AG04450 (cell line): ENCODE measurements at regions not wholly inside any gene's neighbourhood (a gene's known extent, or its start where the extent isn't known, plus 50 kb on each side); places are given as distances from the start of the nearest gene placed in this dataset.

Experiments used
- CTCF ChIA-PET: fragments of 300-600, 350-600 bp; formaldehyde crosslinking; extraction: SDS; loops from one replicate; lab custom pipeline; 2022; ENCODE audit warnings: antibody characterized with exemption, inconsistent platforms; lab: Charles Lee
- POLR2A ChIA-PET: fragments of 350-600 bp; formaldehyde crosslinking; extraction: SDS; loops from one replicate; lab custom pipeline; 2021; ENCODE audit warnings: antibody characterized with exemption, inconsistent platforms; lab: Yijun Ruan, JAX
- DNase-seq: peaks from one replicate; pipeline ENCODE4 v3.0.0-alpha.2; 2011; ENCODE audit warnings: low read depth, low spot score
- H3K27ac ChIP-seq: one replicate; pipeline ENCODE4 v1.5.1; 2012; ENCODE audit warnings: low read depth, low read length, control low read depth
- H3K27me3 ChIP-seq: one replicate; pipeline ENCODE4 v1.6.0; 2012; ENCODE audit warnings: low read length; ENCODE audit not compliant: control insufficient read depth, insufficient read depth
- H3K4me3 ChIP-seq: 2 replicates; pipeline ENCODE4 v1.5.1; 2011; ENCODE audit warnings: mild to moderate bottlenecking, low read depth, low read length, control low read depth
- H3K9me3 ChIP-seq: 2 replicates; pipeline ENCODE4 v1.5.1; 2012; ENCODE audit warnings: low read length; ENCODE audit not compliant: control insufficient read depth, insufficient read depth
- CTCF ChIP-seq: IDR thresholded peaks from 2 replicates; pipeline ENCODE4 v1.5.1; 2011; ENCODE audit warnings: low read depth, low read length, control low read depth, inconsistent platforms

- ChIA-PET POLR2A (no interaction called here), CTCF (no interaction called here)
- no peak for TF ChIP-seq CTCF
- Histone ChIP-seq H3K9me3 (peaks cover 88% of the 10 kb centered on the region), H3K4me3 (no peak overlapping the region), H3K27me3 (no peaks in the 10 kb centered on the region), H3K27ac (no peak overlapping the region)
- no peak for DNase-seq
These were observed 180.6 kb downstream of the OLFM1 start for GRCh38 chr9:135268031-135268430.

GRCh38 chr9:135268981-135269380, 181.5 kb downstream of the OLFM1 start:
- Histone ChIP-seq H3K4me3 (no peak overlapping the region), H3K27ac (no peak overlapping the region), H3K27me3 (no peaks in the 10 kb centered on the region), H3K9me3 (peaks cover 92% of the 10 kb centered on the region)
- CTCF ChIA-PET: no interaction called here
- POLR2A ChIA-PET: no interaction called here
- no peak for DNase-seq
- no peak for TF ChIP-seq CTCF

GRCh38 chr9:135269912-135270830, 182.7 kb downstream of the OLFM1 start:
- no peak for DNase-seq
- Histone ChIP-seq H3K27me3 (no peaks in the 10 kb centered on the region), H3K4me3 (no peak overlapping the region), H3K9me3 (peaks cover 88% of the 10 kb centered on the region), H3K27ac (no peak overlapping the region)
- ChIA-PET CTCF (no interaction called here), POLR2A (no interaction called here)
- TF ChIP-seq CTCF: no peak

GRCh38 chr9:135271425-135271824, 184.0 kb downstream of the OLFM1 start:
- H3K27me3 ChIP-seq: no peaks in the 10 kb centered on the region
- no peak for TF ChIP-seq CTCF
- ChIA-PET CTCF (no interaction called here), POLR2A (no interaction called here)
- no peak for DNase-seq
- H3K4me3 ChIP-seq: no peak overlapping the region
- H3K9me3 ChIP-seq: peaks cover 91% of the 10 kb centered on the region
- H3K27ac ChIP-seq: no peak overlapping the region

- Histone ChIP-seq H3K27ac (no peak overlapping the region), H3K27me3 (no peaks in the 10 kb centered on the region), H3K9me3 (peaks cover 91% of the 10 kb centered on the region), H3K4me3 (no peak overlapping the region)
- DNase-seq: no peak
- no peak for TF ChIP-seq CTCF
- CTCF ChIA-PET: no interaction called here
- POLR2A ChIA-PET: no interaction called here
These were observed 185.1 kb downstream of the OLFM1 start for GRCh38 chr9:135272608-135273007.
